Lung (tissue), 11 donors: ENCODE measurements at regions not wholly inside any gene's neighbourhood (a gene's known extent, or its start where the extent isn't known, plus 50 kb on each side); places are given as distances from the start of the nearest gene placed in this dataset.

Source experiments
- ATAC-seq: fragments of 200-7000 bp; cut with Tn5 transposase; one replicate; pipeline ENCODE4 v1.9.1; 2020; ENCODE audit warnings: moderate number of reproducible peaks; ENCODE audit not compliant: insufficient read depth, low FRiP score
- DNase-seq, 3 donors: peaks; one replicate each; pipeline ENCODE4 v3.0.0-alpha.2; 2013 to 2017
- H3K27ac ChIP-seq, 2 donors: one replicate each; pipeline ENCODE4 v1.5.1; 2013; ENCODE audit warnings: mild to moderate bottlenecking in 2 of 2, moderate library complexity in 2 of 2, control low read depth in 1 of 2, inconsistent platforms in 1 of 2, low read depth in 1 of 2, low read length in 1 of 2
- H3K27me3 ChIP-seq, 3 donors: one replicate each; pipeline ENCODE4 v1.5.1; 2013; ENCODE audit warnings: low read length in 2 of 3; ENCODE audit not compliant: control insufficient read depth in 3 of 3, insufficient read depth in 3 of 3
- H3K36me3 ChIP-seq, 4 donors: one replicate each; pipeline ENCODE4 v1.5.1; 2013; ENCODE audit warnings: low read length in 4 of 4, mild to moderate bottlenecking in 1 of 4, moderate library complexity in 1 of 4; ENCODE audit not compliant: control insufficient read depth in 4 of 4, insufficient read depth in 4 of 4
- H3K4me1 ChIP-seq, 5 donors: one replicate each; pipeline ENCODE4 v1.5.1; 2013; ENCODE audit warnings: low read length in 5 of 5, mild to moderate bottlenecking in 2 of 5, moderate library complexity in 1 of 5; ENCODE audit not compliant: control insufficient read depth in 5 of 5, insufficient read depth in 5 of 5
- H3K4me3 ChIP-seq: one replicate; pipeline ENCODE4 v1.5.1; 2013; ENCODE audit warnings: mild to moderate bottlenecking, control low read depth, moderate library complexity
- H3K9ac ChIP-seq, 2 donors: one replicate each; pipeline ENCODE4 v1.5.1; 2013; ENCODE audit warnings: low read length in 2 of 2, control low read depth in 1 of 2; ENCODE audit not compliant: insufficient read depth in 1 of 2
- H3K9me3 ChIP-seq, 4 donors: one replicate each; pipeline ENCODE4 v1.5.1; 2013; ENCODE audit warnings: low read length in 3 of 4, mild to moderate bottlenecking in 1 of 4, moderate library complexity in 1 of 4; ENCODE audit not compliant: control insufficient read depth in 4 of 4, insufficient read depth in 3 of 4
- WGBS, 2 donors: extraction: QIAGEN DNeasy Blood & Tissue Kit; methylation state at CpG; one replicate each; pipeline ENCODE4 v1.1.7; 2013; 5-methylcytosine and 5-hydroxymethylcytosine counted together
- TF ChIP-seq, protein P1 (sequence below): IDR thresholded peaks from 2 replicates; pipeline ENCODE4 v1.5.1; 2012; ENCODE audit warnings: mild to moderate bottlenecking; ENCODE audit errors: control extremely low read depth, extremely low read depth
- donor health status: control.
- donor health status: control.
- donor health status: Bipolar disorder and iron deficiency.
- donor health status: healthy.
- donor health status: DM: yes; HTN: yes; CAD: no.

- H3K9me3 ChIP-seq = no peaks in the 10 kb centered on the region
- 81 to 85% methylated on average over 3 of the region's 3 CpGs for WGBS, 2 donors
- no peak overlapping the region for H3K27ac ChIP-seq
- no peaks in the 10 kb centered on the region for H3K27me3 ChIP-seq
- H3K9ac ChIP-seq = no peak overlapping the region
- DNase-seq = no peak
- TF ChIP-seq, protein P1, sequence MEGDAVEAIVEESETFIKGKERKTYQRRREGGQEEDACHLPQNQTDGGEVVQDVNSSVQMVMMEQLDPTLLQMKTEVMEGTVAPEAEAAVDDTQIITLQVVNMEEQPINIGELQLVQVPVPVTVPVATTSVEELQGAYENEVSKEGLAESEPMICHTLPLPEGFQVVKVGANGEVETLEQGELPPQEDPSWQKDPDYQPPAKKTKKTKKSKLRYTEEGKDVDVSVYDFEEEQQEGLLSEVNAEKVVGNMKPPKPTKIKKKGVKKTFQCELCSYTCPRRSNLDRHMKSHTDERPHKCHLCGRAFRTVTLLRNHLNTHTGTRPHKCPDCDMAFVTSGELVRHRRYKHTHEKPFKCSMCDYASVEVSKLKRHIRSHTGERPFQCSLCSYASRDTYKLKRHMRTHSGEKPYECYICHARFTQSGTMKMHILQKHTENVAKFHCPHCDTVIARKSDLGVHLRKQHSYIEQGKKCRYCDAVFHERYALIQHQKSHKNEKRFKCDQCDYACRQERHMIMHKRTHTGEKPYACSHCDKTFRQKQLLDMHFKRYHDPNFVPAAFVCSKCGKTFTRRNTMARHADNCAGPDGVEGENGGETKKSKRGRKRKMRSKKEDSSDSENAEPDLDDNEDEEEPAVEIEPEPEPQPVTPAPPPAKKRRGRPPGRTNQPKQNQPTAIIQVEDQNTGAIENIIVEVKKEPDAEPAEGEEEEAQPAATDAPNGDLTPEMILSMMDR = no peak
- no peak overlapping the region for H3K4me3 ChIP-seq
- H3K36me3 ChIP-seq = no peaks in the 10 kb centered on the region
- no peak for ATAC-seq
- no peaks in the 10 kb centered on the region for H3K4me1 ChIP-seq
Observed at GRCh38 chr5:24749701-24750100, 104.9 kb upstream of the CDH10 start.

- Histone ChIP-seq H3K9ac (no peak overlapping the region), H3K9me3 (no peaks in the 10 kb centered on the region), H3K27me3 (no peaks in the 10 kb centered on the region), H3K27ac (no peak overlapping the region), H3K4me1 (no peaks in the 10 kb centered on the region), H3K36me3 (no peaks in the 10 kb centered on the region), H3K4me3 (no peak overlapping the region)
- no peak for DNase-seq
- TF ChIP-seq, protein P1 = no peak
- WGBS, 2 donors = 73 to 81% methylated on average over 6 of the region's 6 CpGs
- no peak for ATAC-seq
Observed at GRCh38 chr5:24747327-24747726, 102.5 kb upstream of the CDH10 start.

- H3K9ac ChIP-seq = no peak overlapping the region
- H3K36me3 ChIP-seq = no peaks in the 10 kb centered on the region
- WGBS, 2 donors = 91 to 96% methylated on average over 3 of the region's 3 CpGs
- H3K27ac ChIP-seq = no peak overlapping the region
- DNase-seq = no peak
- no peaks in the 10 kb centered on the region for H3K9me3 ChIP-seq
- no peaks in the 10 kb centered on the region for H3K27me3 ChIP-seq
- ATAC-seq = no peak
- H3K4me1 ChIP-seq = no peaks in the 10 kb centered on the region
- TF ChIP-seq, protein P1 = no peak
- no peak overlapping the region for H3K4me3 ChIP-seq
Observed at GRCh38 chr5:24742334-24742733, 97.6 kb upstream of the CDH10 start.

DNA sequence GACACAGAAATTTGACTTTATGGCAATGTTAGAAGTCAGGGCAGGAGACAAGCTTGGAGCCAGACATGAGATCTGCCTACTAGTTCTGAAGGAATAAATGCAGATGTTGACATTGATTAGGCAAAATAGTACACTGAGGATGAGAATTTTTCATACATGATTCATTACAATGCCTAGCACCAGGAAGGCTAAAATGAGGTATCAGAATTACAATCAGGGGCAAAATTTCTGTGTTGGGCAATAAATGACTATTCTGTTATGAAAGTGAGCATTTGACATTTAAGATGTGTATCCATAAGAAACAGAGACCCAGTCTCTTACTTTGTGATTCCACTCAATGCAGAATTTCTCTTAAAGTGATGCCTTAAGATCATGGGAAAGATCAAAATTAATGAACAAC is 92.4 kb upstream of the CDH10 start:
- Histone ChIP-seq H3K9ac (no peak overlapping the region), H3K27me3 (no peaks in the 10 kb centered on the region), H3K4me1 (no peaks in the 10 kb centered on the region), H3K27ac (no peak overlapping the region), H3K4me3 (no peak overlapping the region), H3K36me3 (no peaks in the 10 kb centered on the region), H3K9me3 (no peaks in the 10 kb centered on the region)
- TF ChIP-seq, protein P1 = no peak
- no peak for ATAC-seq
- no peak for DNase-seq
